HG02763 (cell line): ENCODE measurements at regions not wholly inside any gene's neighbourhood (a gene's known extent, or its start where the extent isn't known, plus 50 kb on each side); places are given as distances from the start of the nearest gene placed in this dataset.

Experiments
- ATAC-seq: cut with Tn5 transposase; IDR thresholded peaks from one replicate; pipeline ENCODE4 v1.9.1; 2021; ENCODE audit warnings: mild to moderate bottlenecking, moderate library complexity; ENCODE audit not compliant: unreplicated experiment

DNA sequence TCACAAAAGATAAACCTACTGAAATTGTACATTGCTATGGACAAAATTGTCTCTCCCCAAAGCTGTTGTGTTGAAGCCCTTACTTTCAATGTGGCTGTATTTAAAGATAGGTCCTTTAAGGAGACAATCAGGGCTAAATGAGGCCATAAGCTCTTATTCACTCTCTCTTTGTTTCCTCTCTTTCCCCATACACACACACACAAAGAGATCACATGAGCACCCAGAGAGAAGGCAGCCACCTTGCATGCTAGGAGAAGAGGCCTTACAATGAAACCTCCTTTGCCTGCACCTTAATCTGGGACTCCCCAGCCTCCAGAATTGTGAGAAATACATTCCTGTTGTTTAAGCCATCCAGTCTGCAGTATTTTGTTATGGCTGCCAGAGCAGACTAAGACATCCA, 1295.6 kb upstream of the CDH6 start:
- no peak for ATAC-seq

DNA sequence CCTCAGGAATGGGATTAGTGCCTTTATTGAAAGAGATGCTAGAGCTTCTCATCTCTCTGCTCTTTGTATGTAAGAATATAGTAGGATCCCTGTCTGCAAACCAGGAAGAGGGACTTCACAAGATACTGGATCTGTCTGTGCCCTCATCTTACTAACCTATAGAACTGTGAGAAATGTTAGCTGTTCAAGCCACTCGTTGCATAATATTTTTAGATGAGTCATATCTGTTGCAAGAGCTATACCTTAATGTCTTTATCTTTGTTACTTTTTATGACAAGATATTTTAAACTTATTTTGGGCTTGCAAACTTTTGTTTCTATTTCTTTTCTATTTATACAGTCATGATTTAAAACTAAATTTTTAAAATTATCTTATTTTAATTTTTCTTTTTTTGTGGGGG, 1296.8 kb upstream of the CDH6 start:
- ATAC-seq: no peak

DNA sequence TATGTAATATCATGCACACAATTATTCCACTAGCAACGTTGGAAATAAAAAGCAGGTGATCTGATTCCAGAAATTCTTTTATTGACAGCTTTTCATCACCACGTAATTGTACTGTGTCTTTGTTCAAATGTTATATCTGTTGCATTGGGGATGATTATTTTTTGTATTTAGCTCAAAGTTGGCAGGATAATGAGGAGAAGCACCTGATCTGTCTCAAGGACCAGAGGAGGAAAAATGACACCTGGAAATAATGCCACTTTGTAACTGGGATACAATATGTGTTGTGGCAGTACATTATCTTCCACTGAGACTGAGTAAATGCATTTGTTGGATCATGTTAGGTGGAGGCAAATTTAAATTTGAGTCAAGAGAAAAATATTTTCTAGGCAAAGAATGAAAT, 1298.8 kb upstream of the CDH6 start:
- no peak for ATAC-seq

DNA sequence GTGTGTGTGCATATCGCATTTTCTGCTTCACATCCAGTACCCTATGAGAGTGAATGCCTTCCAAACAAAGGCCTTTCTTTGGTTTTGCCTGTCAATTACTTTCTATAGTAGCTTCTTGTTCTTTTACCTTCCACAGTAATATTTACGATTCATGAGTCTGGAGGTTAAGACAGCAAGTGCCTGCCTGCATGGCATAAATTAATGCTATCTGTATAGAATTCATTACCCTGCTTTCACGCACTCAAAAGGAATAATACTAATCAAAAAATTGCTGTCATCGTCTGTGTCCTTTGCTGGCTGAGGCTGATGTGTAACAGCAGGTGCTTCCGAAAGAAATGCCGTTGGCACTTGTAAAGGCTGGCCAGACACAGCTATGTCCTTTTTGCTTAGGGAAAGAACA, 1304.4 kb upstream of the CDH6 start:
- ATAC-seq: no peak

DNA sequence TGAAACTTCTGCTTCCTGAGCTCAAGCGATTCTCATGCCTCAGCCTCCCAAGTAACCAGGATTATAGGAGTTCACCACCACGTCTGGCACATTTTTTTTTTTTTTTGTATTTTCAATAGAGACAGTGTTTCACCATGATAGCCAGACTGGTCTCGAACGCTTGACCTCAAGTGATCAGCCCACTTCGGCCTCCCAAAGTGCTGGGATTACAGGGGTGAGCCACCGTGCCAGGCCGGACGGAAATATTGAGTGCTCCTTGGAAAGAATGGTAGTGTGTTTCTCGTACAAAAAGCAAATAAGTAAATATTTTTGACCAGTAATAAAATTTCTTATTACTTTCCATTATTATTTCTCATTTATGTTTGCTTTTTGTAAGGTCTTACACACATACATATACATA, 1307.9 kb upstream of the CDH6 start:
- ATAC-seq: no peak

DNA sequence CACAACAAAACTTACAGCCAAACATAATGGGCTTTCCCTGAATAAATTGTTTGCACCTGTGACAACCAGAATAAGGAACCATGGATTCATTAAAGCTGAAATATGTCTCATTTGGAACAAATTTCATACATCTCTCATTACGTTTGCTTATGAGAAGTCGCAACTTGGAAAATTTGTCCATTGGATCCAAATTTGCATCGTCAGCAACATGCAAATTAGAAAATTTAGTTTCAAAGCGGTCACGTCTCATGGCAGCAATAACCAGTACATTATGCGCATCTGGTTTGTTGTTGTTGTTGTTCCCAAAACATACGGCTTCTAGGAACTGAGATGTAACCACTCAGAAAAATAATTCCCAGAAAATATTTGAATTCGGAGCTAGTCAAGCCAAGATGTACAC, 1311.5 kb upstream of the CDH6 start:
- ATAC-seq: no peak

DNA sequence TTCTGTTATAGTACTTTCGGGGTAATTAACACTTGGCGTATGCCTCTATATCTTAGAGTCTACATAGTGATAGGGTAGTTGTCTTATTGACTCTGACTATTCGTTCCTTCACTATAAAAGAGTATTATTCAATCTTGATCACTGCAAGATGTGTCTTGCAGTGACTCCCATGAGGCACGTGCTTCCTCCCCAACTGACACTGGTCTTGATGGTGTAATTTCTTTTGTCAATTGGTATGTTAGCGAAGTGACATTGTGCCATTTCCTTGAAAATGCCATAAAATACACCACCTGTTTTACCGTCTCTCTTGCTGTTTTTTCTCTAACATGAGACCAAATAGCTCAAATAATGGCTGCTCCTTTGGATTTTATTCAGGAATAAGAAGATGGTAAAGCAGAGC, 1314.1 kb upstream of the CDH6 start:
- ATAC-seq: no peak

DNA sequence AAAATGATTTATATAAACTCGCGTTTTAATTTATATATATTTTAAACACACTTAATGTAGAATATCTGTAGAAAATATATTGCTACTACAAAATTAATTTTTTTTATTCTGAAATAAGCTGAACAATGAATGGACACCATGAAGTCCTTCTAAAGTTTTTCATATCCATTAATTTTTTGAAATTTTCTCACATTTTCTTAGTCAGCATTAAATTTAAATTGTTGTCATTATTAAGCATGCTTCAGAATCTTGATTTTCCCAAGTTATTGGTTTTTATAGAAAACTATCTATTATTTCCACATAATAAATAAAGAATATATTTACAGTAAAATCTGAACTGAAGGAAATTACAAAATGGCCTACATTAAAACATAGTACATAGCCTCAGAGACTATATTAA, 1314.9 kb upstream of the CDH6 start:
- ATAC-seq: no peak

DNA sequence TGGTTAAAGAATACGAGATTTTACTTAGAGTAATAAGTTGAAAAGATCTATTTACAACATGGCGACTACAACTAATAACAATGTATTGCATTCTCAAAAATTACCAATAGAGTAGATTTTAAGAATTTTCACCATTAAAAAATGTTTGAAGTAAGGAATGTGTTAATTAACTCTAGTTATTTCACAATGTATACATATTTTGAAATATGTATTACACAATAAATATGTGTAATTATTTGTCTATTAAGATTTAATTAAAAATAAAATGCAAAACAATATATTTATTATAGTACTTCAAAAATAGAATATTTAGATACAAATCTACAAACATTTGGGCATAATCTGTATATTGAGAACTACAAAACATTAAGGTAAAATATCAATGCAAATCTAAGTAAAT, 1326.3 kb upstream of the CDH6 start:
- no peak for ATAC-seq

DNA sequence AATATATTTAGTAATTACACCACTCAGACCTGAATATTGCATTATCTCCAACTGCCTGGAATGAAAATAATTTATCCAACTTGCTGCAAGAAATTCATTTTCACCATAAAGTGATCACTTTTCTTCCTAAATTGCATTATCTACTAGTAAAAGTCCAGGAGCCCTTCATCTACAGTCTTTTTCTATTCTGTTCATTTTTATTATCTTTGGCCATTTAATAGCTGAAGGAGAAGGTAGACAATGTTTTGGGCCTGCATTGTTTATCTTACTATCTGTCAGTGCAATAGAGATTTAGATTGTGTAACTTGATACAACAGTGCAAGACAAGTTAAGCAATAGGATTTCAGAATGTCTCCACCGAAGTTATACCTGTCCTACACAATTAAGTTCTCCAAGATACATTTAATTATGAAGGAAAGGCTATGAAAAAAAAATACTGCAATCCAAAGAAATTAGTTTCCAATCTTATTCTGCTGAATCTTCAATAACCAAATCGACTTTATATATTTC, 1339.7 kb upstream of the CDH6 start:
- ATAC-seq: no peak

DNA sequence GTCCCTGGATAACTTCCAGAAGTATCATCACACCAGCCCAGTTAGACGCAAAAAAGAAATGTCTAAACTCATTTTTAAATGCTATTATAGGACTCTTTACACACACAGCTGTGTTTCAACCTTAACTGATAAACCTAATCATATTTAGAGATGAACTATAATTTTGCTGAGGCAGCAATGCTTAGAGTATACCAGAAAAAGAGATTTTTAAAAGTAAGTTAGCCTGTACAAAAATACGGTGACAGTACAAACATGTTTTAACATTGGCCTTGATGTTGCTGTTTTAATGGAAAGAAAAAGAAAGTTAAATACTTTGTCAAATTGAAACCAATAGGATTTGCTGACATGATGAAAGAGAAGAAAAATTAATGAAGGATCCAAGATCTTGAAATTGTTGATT, 1341.2 kb upstream of the CDH6 start:
- ATAC-seq: no peak

DNA sequence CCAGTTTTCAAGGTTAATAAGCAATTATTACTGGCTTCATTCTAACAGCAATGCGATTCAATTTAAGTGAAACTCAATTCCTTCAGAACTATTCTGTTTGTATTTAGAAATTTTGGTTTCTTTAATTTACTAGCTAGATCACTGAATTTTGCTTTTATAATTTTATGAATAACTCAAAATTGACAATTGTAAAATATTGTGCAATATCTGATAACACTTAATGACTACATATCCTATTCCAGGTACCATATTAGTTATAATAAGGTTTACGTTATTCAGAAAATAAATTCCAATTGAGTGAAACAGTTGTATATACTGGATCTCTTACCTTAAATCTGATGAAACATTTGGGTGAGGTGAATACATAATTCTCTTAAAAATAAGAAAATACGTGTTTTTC, 1348.3 kb upstream of the CDH6 start:
- no peak for ATAC-seq

DNA sequence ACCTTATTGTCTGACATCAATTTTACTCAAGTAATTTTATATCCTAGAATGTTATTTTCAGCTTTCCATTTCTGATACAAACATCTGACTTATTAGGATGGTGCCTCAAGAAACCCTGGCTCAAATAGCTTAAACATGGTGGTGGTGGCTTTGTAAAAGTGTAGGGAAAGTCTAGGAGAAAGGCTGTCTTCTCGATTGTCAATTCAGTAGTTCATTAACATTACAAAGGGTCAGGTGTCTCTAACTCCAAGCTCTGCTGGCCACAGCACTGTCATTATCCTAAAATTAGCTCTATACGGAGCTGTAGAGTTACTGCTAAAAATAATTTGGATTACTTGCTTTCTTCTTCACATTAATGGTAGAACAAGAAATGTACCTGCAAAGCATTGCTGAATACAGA, 1360.1 kb upstream of the CDH6 start:
- no peak for ATAC-seq

DNA sequence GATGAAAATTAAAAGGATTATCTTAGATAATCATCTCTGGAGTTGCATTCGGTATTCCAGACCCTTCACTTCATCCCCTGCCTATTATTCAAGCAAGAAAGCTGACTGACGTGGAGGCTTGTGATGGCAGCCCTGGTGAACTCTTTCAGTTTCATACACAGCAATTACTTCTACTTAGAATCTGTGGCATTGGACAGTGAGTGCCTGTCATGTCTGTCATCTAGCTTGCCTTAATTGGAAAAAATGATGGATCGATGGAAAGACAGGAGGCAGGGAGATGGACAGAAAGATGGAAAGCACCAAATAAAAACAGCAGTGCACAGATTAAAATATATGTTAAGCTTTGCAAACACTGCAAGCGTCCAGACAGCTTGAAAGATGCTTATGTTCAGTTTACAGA, 1371.0 kb upstream of the CDH6 start:
- ATAC-seq: no peak

DNA sequence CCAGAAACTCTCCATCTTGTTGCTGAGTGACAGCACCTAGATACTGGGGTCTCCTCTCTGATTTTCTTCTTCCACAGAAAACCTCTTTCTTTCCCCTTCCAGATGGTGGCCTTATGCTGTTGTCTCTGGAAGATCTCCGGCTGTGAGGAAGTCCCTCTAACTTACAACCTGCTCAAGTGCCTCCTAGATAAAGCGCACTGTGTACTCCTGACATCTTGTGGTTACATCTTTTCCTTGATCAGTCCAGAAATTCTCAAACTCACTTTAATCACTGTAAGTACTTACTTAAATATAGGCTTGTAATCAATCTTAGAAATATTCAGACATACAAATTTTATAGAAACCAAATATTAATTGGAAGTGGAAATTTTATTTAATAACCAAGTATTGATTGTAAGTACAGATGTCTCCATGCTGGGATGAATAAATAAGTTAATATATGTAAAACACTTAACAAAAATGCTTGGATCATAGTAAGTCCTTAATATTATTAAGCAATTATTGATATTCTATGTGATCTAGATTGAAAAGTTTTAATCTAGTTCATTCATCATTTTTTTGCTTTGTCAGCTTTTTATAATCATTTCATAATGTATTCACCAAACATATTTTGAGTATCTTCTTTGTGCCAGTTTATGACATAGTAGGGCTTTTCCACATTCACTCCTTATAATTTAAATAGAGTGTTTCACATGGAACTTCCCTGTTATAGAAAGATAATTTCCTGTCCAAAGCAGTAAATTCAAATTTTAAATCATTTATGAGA, 1381.4 kb upstream of the CDH6 start:
- ATAC-seq: no peak

DNA sequence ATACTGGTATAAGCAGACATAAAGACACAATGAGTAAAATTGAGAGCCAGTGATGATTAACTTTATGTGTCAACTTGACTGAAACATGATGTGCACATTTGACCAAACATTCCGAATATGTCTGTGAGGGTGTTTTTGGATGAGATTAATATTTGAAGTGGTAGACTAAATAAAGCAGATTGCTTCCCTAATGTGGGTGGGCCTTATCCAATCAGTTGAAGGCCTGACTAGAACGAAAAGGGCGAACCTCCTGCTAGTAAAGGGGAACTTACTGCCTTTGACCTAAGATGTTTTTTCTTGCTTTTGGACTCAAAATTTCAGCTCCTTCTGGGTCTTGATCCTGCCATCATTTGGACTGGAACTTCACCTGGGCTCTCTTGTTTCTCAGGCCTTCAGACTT, 1387.7 kb upstream of the CDH6 start:
- ATAC-seq: no peak

DNA sequence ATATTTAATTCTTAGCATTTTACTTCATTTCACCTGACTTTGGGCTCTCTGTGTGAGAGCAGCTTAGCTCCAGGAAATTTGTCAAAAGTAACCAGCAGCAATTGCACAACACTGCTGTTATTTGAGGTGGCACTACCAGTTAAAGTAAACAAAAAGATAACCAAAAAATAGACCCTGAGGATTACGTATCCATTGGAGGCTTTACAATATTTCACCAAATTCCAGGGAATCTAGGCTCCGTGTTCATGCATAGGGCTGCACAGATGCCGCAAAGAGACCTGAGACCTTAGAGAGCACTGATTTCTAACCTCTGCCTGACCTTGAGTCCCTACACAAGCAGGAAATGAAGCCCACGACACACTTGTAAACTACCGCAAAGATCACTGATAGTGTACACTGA, 1392.7 kb upstream of the CDH6 start:
- no peak for ATAC-seq

DNA sequence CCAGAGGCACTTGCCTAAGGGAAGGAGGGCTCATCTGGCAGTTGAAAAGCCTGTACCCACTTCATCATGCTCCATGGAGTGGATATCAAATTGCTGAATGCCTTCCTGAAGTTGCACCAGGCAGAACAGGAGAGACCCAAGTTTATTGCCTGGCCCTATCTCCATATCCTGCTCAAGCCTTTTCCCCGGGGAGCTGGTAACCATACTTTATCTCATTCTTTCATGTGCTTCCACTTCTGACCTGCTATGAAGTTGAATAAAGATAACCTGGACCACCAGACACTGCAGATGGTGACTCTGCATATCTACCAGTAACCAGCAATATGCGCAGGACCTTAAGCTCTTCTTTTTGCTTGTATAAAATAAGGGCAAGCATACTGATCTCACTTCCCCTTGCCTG, 1397.5 kb upstream of the CDH6 start:
- no peak for ATAC-seq

DNA sequence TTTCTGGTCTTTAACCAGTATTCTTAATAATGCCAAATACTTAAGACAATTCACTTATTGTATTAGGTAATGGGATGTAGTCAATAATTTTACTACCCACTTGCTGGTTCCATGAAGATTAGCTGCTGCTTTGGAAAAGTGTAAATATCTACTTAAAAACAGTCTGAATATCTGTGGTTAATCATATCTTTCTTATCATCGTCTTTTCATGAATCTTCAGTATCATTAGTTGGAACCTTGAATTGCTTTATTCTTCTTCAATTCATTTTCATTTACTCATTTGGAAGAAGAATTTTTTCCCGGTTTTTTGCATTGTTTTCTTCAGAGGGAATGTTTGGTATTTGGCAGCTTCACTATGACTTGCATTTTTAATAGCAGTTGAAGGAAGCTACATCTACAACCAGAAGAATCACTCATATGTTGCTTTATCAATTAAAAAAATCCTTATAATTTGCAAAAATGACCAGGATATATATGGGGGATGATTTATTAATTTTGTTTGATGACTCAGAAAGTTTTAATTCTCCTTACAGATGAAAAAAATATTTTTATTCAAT, 1398.3 kb upstream of the CDH6 start:
- ATAC-seq: no peak

DNA sequence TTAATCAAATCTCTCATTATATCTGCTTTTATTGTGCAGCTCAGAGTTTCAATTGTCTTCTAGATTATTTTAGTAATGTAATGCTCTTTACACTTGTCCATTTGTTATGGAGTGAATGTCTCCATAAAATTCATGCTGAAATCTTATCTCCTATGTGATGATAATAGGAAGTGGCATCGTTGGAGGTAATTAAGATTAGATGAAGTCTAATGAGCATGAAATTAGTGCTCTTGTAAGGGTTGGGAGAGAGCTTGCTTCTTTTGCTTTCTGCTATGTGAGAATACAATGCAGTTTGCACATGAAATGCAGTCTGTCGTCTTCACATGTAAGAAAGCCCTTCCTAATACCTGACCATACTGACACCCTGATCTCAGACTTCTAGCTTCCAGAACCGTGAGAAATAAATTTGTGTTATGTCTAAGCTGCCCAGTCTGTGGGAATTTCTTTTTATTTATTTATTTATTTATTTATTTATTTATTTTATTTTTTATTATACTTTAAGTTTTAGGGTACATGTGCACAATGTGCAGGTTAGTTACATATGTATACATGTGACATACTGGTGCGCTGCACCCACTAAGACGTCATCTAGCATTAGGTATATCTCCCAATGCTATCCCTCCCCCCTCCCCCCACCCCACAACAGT, 1399.2 kb upstream of the CDH6 start:
- no peak for ATAC-seq

DNA sequence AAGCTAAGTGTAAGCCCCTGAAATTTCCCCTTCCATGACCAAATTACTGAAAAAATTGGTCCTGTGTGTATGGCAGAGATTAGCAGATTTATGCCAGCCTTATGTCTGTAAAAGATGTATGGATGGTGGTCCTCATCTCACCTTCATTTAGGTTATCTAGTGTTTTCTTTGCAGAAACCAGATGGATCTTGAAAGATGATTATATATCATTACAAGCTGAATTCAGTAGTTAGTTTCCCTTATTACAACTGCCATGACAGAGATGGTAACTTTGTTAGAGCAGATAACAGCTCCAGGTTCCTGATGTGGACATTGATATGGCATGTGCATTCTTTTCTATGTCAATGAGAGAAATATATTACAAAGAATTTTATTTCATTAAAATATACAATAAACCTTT, 1403.2 kb upstream of the CDH6 start:
- no peak for ATAC-seq

DNA sequence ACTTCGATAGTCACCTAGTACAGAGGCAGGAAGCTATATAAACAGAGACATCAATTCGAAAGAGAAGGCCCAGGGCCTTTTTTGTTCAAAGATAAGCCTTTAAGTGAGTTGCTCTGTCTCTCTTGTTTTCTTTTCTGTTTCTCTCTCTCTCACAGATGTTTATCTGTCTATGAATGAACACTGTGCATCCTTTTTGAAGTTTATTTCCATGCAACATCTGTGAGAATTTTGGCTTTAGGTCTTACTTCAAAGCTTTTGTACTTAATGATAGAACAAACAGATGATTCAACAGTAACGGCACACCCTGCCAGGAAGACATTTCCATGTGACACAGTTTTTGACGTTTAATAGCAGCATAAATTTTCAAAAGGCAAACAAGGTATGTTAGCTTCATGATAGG, 1413.1 kb upstream of the CDH6 start:
- ATAC-seq: no peak
